GM12878 (cell line): ENCODE measurements at regions not wholly inside any gene's neighbourhood (a gene's known extent, or its start where the extent isn't known, plus 50 kb on each side); places are given as distances from the start of the nearest gene placed in this dataset.

Source experiments
- ATAC-seq: fragments of 200-7000 bp; cut with Tn5 transposase; 3 replicates; pipeline ENCODE4 v1.9.1; 2020; ENCODE audit warnings: mild to moderate bottlenecking, moderate library complexity
- BruUV-seq: library from RNA; stranded (reverse); fragments of 400-500 nt; replicated peaks from 2 replicates; lab custom pipeline; 2021; lab: Mats Ljungman, UMichigan
- CTCF ChIA-PET: fragments of 300-600 bp; sonication (Branson Sonifier 250); formaldehyde crosslinking; extraction: SDS; loops from one replicate; lab custom pipeline; 2021; ENCODE audit warnings: inconsistent platforms; lab: Yijun Ruan, JAX
- POLR2A ChIA-PET: fragments of 350-600 bp; formaldehyde crosslinking; extraction: SDS; loops from one replicate; lab custom pipeline; 2021; ENCODE audit warnings: inconsistent platforms; lab: Charles Lee
- RAD21 ChIA-PET: fragments of 300-600 bp; sonication (Branson Sonifier 250); formaldehyde crosslinking; loops from one replicate; lab custom pipeline; 2023; ENCODE audit warnings: antibody characterized with exemption; ENCODE audit not compliant: unreplicated experiment; lab: Charles Lee
- SMC1A ChIA-PET: fragments of 300-600 bp; sonication (Branson Sonifier 250); formaldehyde crosslinking; loops from one replicate; lab custom pipeline; 2023; ENCODE audit not compliant: unreplicated experiment, uncharacterized antibody; lab: Charles Lee
- DNase-seq: peaks from one replicate; pipeline ENCODE4 v3.0.0-alpha.2; 2011; ENCODE audit warnings: low read depth, low spot score
- FAIRE-seq: peaks from 3 replicates; lab custom pipeline; 2011; peaks lifted over from hg19 to GRCh38; lab: Jason Lieb, UNC
- H2AFZ ChIP-seq: 2 replicates; pipeline ENCODE4 v1.6.0; 2011; ENCODE audit warnings: low read depth, low read length, control low read depth; ENCODE audit not compliant: control insufficient read depth
- H3K27ac ChIP-seq: 2 replicates; pipeline ENCODE4 v1.5.1; 2011; ENCODE audit warnings: control low read depth; ENCODE audit not compliant: control insufficient read depth, insufficient read depth
- H3K27me3 ChIP-seq, 2 experiments: replicated peaks in 1 of 2; 2 replicates each; pipeline versions ENCODE4 v1.6.0 to v1.6.1; 2011; ENCODE audit warnings: low read length in 1 of 2; ENCODE audit not compliant: control insufficient read depth in 2 of 2, insufficient read depth in 2 of 2
- H3K36me3 ChIP-seq, 2 experiments: 2 replicates each; pipeline ENCODE4 v1.5.1; 2011; ENCODE audit warnings: low read length in 1 of 2; ENCODE audit not compliant: control insufficient read depth in 2 of 2, insufficient read depth in 2 of 2
- H3K4me1 ChIP-seq: 2 replicates; pipeline ENCODE4 v1.6.1; 2011; ENCODE audit warnings: mild to moderate bottlenecking, low read length, moderate library complexity, mixed read lengths; ENCODE audit not compliant: control insufficient read depth, insufficient read depth
- H3K4me2 ChIP-seq: 2 replicates; pipeline ENCODE4 v1.6.0; 2011; ENCODE audit warnings: control low read depth; ENCODE audit not compliant: control insufficient read depth, insufficient read depth
- H3K4me3 ChIP-seq: fragments of 200-600 bp; sonication (generic); 2 replicates; pipeline ENCODE4 v1.5.1; 2016
- H3K79me2 ChIP-seq: 2 replicates; pipeline ENCODE4 v1.6.0; 2011; ENCODE audit warnings: low read length; ENCODE audit not compliant: control insufficient read depth, insufficient read depth
- H3K9ac ChIP-seq: 2 replicates; pipeline ENCODE4 v1.8.0; 2011; ENCODE audit warnings: low read length, control low read depth, mixed read lengths; ENCODE audit not compliant: control insufficient read depth, insufficient read depth
- H3K9me3 ChIP-seq: replicated peaks from 3 replicates; pipeline ENCODE4 v1.5.1; 2011; ENCODE audit warnings: mild to moderate bottlenecking, low read length; ENCODE audit not compliant: control insufficient read depth, insufficient read depth
- H4K20me1 ChIP-seq: 2 replicates; pipeline ENCODE4 v1.6.0; 2011; ENCODE audit not compliant: control insufficient read depth, insufficient read depth
- CHD1 ChIP-seq: IDR thresholded peaks from 2 replicates; pipeline ENCODE4 v1.6.1; 2012; ENCODE audit warnings: low read depth, low read length, improper control_type of control experiment
- CHD2 ChIP-seq: IDR thresholded peaks from 2 replicates; pipeline ENCODE4 v1.6.1; 2011; ENCODE audit warnings: low read depth, low read length, improper control_type of control experiment, borderline replicate concordance
- FOS ChIP-seq: IDR thresholded peaks from 3 replicates; pipeline ENCODE4 v1.6.1; 2011; ENCODE audit warnings: borderline replicate concordance; ENCODE audit not compliant: insufficient read length; ENCODE audit errors: extremely low read depth
- HDGF ChIP-seq: fragments of 450-650 bp; IDR thresholded peaks from 2 replicates; pipeline ENCODE4 v1.6.1; 2016; ENCODE audit warnings: antibody characterized with exemption
- MXI1 ChIP-seq: fragments of 150-350 bp; IDR thresholded peaks from 2 replicates; pipeline ENCODE4 v1.6.1; 2011; ENCODE audit warnings: low read depth, mild to moderate bottlenecking, inconsistent platforms, low read length, improper control_type of control experiment
- NBN ChIP-seq: fragments of 450-650 bp; IDR thresholded peaks from 2 replicates; pipeline ENCODE4 v1.6.1; 2016
- NR2C2 ChIP-seq: IDR thresholded peaks from 2 replicates; pipeline ENCODE4 v1.6.1; 2011; ENCODE audit warnings: borderline replicate concordance, low read depth; ENCODE audit not compliant: control insufficient read depth, insufficient read length
- RELB ChIP-seq: fragments of 450-650 bp; IDR thresholded peaks from 2 replicates; pipeline ENCODE4 v1.6.1; 2017; ENCODE audit warnings: low read depth, mild to moderate bottlenecking, moderate library complexity
- SKIL ChIP-seq: fragments of 450-650 bp; IDR thresholded peaks from 2 replicates; pipeline ENCODE4 v1.6.1; 2017; ENCODE audit warnings: mild to moderate bottlenecking, low read depth, inconsistent platforms; ENCODE audit not compliant: poor library complexity, severe bottlenecking
- STAT3 ChIP-seq: IDR thresholded peaks from 2 replicates; pipeline ENCODE4 v1.6.1; 2011; ENCODE audit warnings: low read depth, low read length, improper control_type of control experiment
- TCF7 ChIP-seq: IDR thresholded peaks from 2 replicates; pipeline ENCODE4 v1.6.1; 2014; ENCODE audit warnings: antibody characterized with exemption, borderline replicate concordance
- ZZZ3 ChIP-seq: IDR thresholded peaks from 2 replicates; pipeline ENCODE4 v1.6.1; 2011; ENCODE audit warnings: low read depth; ENCODE audit not compliant: control insufficient read depth, insufficient read length
- WGBS: methylation state at CpG from one replicate; pipeline ENCODE4 v1.1.6; 2016; ENCODE audit warnings: low lambda C conversion rate; ENCODE audit not compliant: insufficient replicate concordance, insufficient coverage; ENCODE audit errors: missing lambda C conversion rate; 5-methylcytosine and 5-hydroxymethylcytosine counted together
- in situ Hi-C: fragments of 300-500 bp; cut with MboI; formaldehyde crosslinking; loops from 9 replicates; pipeline ENCODE4 v1.14.3; 2018; ENCODE audit warnings: mixed read lengths
- intact Hi-C: fragments of 100-400 bp; cut with micrococcal nuclease; formaldehyde crosslinking; loops from one replicate; pipeline ENCODE4 v1.14.2; 2022; ENCODE audit not compliant: unreplicated experiment

- no peak for DNase-seq
- Histone ChIP-seq H2AFZ (no peak overlapping the region), H3K9ac (no peak overlapping the region), H3K27me3 (no peaks in the 10 kb centered on the region), H3K27ac (no peak overlapping the region), H3K9me3 (no peaks in the 10 kb centered on the region; the same call in 2 of the 3 replicates), H3K4me2 (no peak overlapping the region), H4K20me1 (no peaks in the 10 kb centered on the region), H3K4me1 (peaks cover 14% of the 10 kb centered on the region), H3K79me2 (no peaks in the 10 kb centered on the region), H3K36me3 (no peaks in the 10 kb centered on the region), H3K4me3 (no peak overlapping the region)
- no peak for ATAC-seq
- FAIRE-seq, result no peak
- ChIA-PET CTCF (interaction anchor here (1.1 to 1.4 kb wide), 2 partner anchors 13 to 15 kb away, joined by 3 read pairs; no protein-coding TSS in a partner anchor), RAD21 (no interaction called here), POLR2A (no interaction called here), SMC1A (interaction anchor here (0.6 to 1.2 kb wide), 2 partner anchors 36 to 173 kb away, joined by 3 read pairs; no protein-coding TSS in a partner anchor)
- 22% methylated on average over 8 of the region's 8 CpGs for WGBS
- in situ Hi-C loops (no loop called here), intact Hi-C loops (no loop called here)
- BruUV-seq, result no TSS peak
- TF ChIP-seq CHD1, result no peak
- no peak for TF ChIP-seq SKIL
- no peak for TF ChIP-seq NR2C2
- TF ChIP-seq CHD2, result no peak
- TF ChIP-seq HDGF, result no peak
- no peak for TF ChIP-seq STAT3
- no peak for TF ChIP-seq NBN
- no peak for TF ChIP-seq MXI1
- no peak for TF ChIP-seq FOS
- no peak for TF ChIP-seq ZZZ3
- TF ChIP-seq TCF7, result no peak
- no peak for TF ChIP-seq RELB
Observed at GRCh38 chr1:34328281-34328799, 151.6 kb downstream of the C1orf94 start.
